Kidney epithelial cell (primary cell): ENCODE measurements at regions not wholly inside any gene's neighbourhood (a gene's known extent, or its start where the extent isn't known, plus 50 kb on each side); places are given as distances from the start of the nearest gene placed in this dataset.

ENCODE experiments used
- DNase-seq: peaks from one replicate; pipeline ENCODE4 v3.0.0-alpha.2; 2010; ENCODE audit warnings: low read depth
- H3K27me3 ChIP-seq: 2 replicates; pipeline ENCODE4 v1.6.0; 2011; ENCODE audit warnings: low read length; ENCODE audit not compliant: control insufficient read depth, insufficient read depth
- H3K36me3 ChIP-seq: 2 replicates; pipeline ENCODE4 v1.5.1; 2011; ENCODE audit warnings: low read length; ENCODE audit not compliant: control insufficient read depth, insufficient read depth
- H3K4me3 ChIP-seq: 2 replicates; pipeline ENCODE4 v1.5.1; 2011; ENCODE audit warnings: low read depth, mild to moderate bottlenecking, control low read depth, low read length
- TF ChIP-seq, protein P1 (sequence below): IDR thresholded peaks from 2 replicates; pipeline ENCODE4 v1.5.1; 2011; ENCODE audit warnings: mild to moderate bottlenecking, moderate library complexity, low read length, control low read depth, inconsistent platforms; ENCODE audit not compliant: insufficient read depth, poor library complexity, severe bottlenecking

GRCh38 chr18:45386041-45386655, 229.1 kb upstream of the SLC14A2 start:
- Histone ChIP-seq H3K27me3 (no peaks in the 10 kb centered on the region), H3K36me3 (no peaks in the 10 kb centered on the region), H3K4me3 (no peak overlapping the region)
- TF ChIP-seq, protein P1, sequence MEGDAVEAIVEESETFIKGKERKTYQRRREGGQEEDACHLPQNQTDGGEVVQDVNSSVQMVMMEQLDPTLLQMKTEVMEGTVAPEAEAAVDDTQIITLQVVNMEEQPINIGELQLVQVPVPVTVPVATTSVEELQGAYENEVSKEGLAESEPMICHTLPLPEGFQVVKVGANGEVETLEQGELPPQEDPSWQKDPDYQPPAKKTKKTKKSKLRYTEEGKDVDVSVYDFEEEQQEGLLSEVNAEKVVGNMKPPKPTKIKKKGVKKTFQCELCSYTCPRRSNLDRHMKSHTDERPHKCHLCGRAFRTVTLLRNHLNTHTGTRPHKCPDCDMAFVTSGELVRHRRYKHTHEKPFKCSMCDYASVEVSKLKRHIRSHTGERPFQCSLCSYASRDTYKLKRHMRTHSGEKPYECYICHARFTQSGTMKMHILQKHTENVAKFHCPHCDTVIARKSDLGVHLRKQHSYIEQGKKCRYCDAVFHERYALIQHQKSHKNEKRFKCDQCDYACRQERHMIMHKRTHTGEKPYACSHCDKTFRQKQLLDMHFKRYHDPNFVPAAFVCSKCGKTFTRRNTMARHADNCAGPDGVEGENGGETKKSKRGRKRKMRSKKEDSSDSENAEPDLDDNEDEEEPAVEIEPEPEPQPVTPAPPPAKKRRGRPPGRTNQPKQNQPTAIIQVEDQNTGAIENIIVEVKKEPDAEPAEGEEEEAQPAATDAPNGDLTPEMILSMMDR = peak; percentile 61
- DNase-seq = no peak

- Histone ChIP-seq H3K4me3 (no peak overlapping the region), H3K27me3 (no peaks in the 10 kb centered on the region), H3K36me3 (no peaks in the 10 kb centered on the region)
- no peak for DNase-seq
- TF ChIP-seq, protein P1 = no peak
These were observed 228.0 kb upstream of the SLC14A2 start for GRCh38 chr18:45387229-45387628.

- Histone ChIP-seq H3K36me3 (no peaks in the 10 kb centered on the region), H3K4me3 (no peak overlapping the region), H3K27me3 (no peaks in the 10 kb centered on the region)
- TF ChIP-seq, protein P1 = no peak
- DNase-seq = no peak
These were observed 216.8 kb upstream of the SLC14A2 start for GRCh38 chr18:45398448-45398847.

DNA sequence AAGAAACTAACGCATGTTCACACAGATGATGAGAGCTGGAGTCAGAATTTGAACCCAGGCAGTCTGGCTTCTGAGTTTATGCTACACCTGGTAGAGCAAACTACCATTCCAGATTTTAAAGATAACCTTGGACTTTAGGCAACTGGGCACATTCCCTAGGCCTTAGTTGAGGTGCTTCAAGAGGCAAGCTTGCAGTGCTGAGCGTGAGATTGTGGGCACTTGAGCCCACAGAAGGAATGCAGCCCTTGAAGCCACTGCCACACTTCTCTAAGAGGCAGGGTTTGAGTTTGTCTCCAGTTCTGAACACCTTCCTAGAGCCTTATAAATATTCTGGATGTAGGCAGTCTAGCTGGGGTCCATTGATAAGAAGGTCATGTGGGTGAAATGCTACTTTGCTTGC, 216.1 kb upstream of the SLC14A2 start:
- Histone ChIP-seq H3K36me3 (no peaks in the 10 kb centered on the region), H3K4me3 (no peak overlapping the region), H3K27me3 (no peaks in the 10 kb centered on the region)
- TF ChIP-seq, protein P1 = no peak
- no peak for DNase-seq

GRCh38 chr18:45399643-45400042, 215.6 kb upstream of the SLC14A2 start:
- no peaks in the 10 kb centered on the region for H3K27me3 ChIP-seq
- TF ChIP-seq, protein P1 = no peak
- H3K4me3 ChIP-seq = no peak overlapping the region
- no peaks in the 10 kb centered on the region for H3K36me3 ChIP-seq
- DNase-seq = no peak

DNA sequence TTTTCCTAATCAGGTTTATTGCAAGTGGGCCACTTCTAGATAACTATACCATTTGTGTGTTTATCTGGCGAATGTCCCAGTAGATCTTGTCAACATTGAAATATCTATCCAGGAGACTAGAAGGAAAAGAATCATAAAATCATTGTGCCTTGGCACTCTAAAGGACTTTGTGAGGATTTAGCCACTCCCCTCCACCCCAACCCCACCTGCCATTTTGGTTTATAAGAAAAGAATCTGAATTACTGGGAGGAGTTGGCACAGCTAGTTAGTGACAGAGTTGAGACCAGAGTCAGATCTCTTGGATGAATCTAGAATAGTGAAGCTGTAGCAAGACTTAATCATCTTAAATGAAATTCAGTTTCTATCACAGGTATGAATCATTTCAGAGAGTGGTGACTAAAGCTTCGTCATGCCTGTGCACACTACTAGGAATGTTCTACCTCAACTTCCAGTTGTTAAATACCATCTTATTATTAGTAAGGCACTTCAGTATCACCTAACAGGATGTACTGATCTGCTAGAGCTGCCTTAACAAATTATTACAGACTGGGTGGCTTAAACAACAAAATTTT, 212.7 kb upstream of the SLC14A2 start:
- H3K36me3 ChIP-seq = no peaks in the 10 kb centered on the region
- TF ChIP-seq, protein P1 = no peak
- no peaks in the 10 kb centered on the region for H3K27me3 ChIP-seq
- H3K4me3 ChIP-seq = no peak overlapping the region
- DNase-seq = peak; percentile 64
